Stomach smooth muscle (tissue), 2 donors: ENCODE measurements at regions not wholly inside any gene's neighbourhood (a gene's known extent, or its start where the extent isn't known, plus 50 kb on each side); places are given as distances from the start of the nearest gene placed in this dataset.
"Not testable (repeated sequence)": the region's sequence is repeated elsewhere in the genome, so short reads cannot be mapped to it uniquely, and the experiment has no call there.

Source experiments
- H3K27ac ChIP-seq: one replicate; pipeline ENCODE4 v1.7.0; 2013; ENCODE audit warnings: mild to moderate bottlenecking, low read length, inconsistent platforms
- H3K27me3 ChIP-seq, 2 donors: one replicate each; pipeline ENCODE4 v1.7.0; 2013; ENCODE audit warnings: low read length in 2 of 2; ENCODE audit not compliant: insufficient read depth in 2 of 2, control insufficient read depth in 1 of 2
- H3K36me3 ChIP-seq, 2 donors: one replicate each; pipeline ENCODE4 v1.7.0; 2013; ENCODE audit warnings: low read length in 2 of 2; ENCODE audit not compliant: control insufficient read depth in 2 of 2, insufficient read depth in 2 of 2
- H3K4me1 ChIP-seq: one replicate; pipeline ENCODE4 v1.7.0; 2013; ENCODE audit warnings: low read length; ENCODE audit not compliant: control insufficient read depth, insufficient read depth
- H3K4me3 ChIP-seq, 2 donors: one replicate each; pipeline ENCODE4 v1.7.0; 2013; ENCODE audit warnings: low read length in 2 of 2
- H3K9ac ChIP-seq, 2 donors: one replicate each; pipeline ENCODE4 v1.7.0; 2013; ENCODE audit warnings: low read length in 2 of 2, mild to moderate bottlenecking in 1 of 2
- H3K9me3 ChIP-seq, 2 donors: one replicate each; pipeline ENCODE4 v1.7.0; 2013; ENCODE audit warnings: low read length in 2 of 2; ENCODE audit not compliant: control insufficient read depth in 2 of 2
- donor health status: healthy.
- donor health status: Pancreatic carcinoma.

- Histone ChIP-seq H3K36me3 (no peaks in the 10 kb centered on the region), H3K27ac (no peak overlapping the region), H3K4me1 (no peaks in the 10 kb centered on the region), H3K27me3 (no peaks in the 10 kb centered on the region), H3K9me3 (no peaks in the 10 kb centered on the region), H3K4me3 (no peak overlapping the region), H3K9ac (no peak overlapping the region)
Measured at GRCh38 chr17:34012709-34013375, 242.2 kb upstream of the CCL2 start.

GRCh38 chr17:34015253-34015652 is 239.8 kb upstream of the CCL2 start:
- Histone ChIP-seq H3K9me3 (no peaks in the 10 kb centered on the region), H3K4me1 (no peaks in the 10 kb centered on the region), H3K9ac (no peak overlapping the region), H3K36me3 (no peaks in the 10 kb centered on the region), H3K27ac (no peak overlapping the region), H3K27me3 (no peaks in the 10 kb centered on the region), H3K4me3 (no peak overlapping the region)

- H3K9me3 ChIP-seq = no peaks in the 10 kb centered on the region
- no peak overlapping the region for H3K9ac ChIP-seq
- no peak overlapping the region for H3K4me3 ChIP-seq
- no peaks in the 10 kb centered on the region for H3K36me3 ChIP-seq
- no peaks in the 10 kb centered on the region for H3K4me1 ChIP-seq
- peaks cover 2 to 3% of the 10 kb centered on the region in 2 donors for H3K27me3 ChIP-seq
- no peak overlapping the region for H3K27ac ChIP-seq
Measured at GRCh38 chr17:34024386-34024785, 230.7 kb upstream of the CCL2 start.

GRCh38 chr17:34024806-34025551 is 230.1 kb upstream of the CCL2 start:
- Histone ChIP-seq H3K9me3 (no peaks in the 10 kb centered on the region), H3K9ac (no peak overlapping the region), H3K27me3 (peaks cover 2 to 3% of the 10 kb centered on the region in 2 donors), H3K4me1 (no peaks in the 10 kb centered on the region), H3K36me3 (no peaks in the 10 kb centered on the region), H3K4me3 (no peak overlapping the region), H3K27ac (no peak overlapping the region)

GRCh38 chr17:34030601-34031000 is 224.5 kb upstream of the CCL2 start:
- H3K27ac ChIP-seq = not testable (repeated sequence)

GRCh38 chr17:34032305-34032704 is 222.8 kb upstream of the CCL2 start:
- H3K4me3 ChIP-seq, H3K4me1 ChIP-seq, H3K36me3 ChIP-seq, H3K9ac ChIP-seq, H3K9me3 ChIP-seq, H3K27me3 ChIP-seq, H3K27ac ChIP-seq: not testable (repeated sequence)

More at GRCh38 chr17:34030601-34031000, 224.5 kb upstream of the CCL2 start:
- H3K4me3 ChIP-seq, H3K36me3 ChIP-seq, H3K9me3 ChIP-seq, H3K4me1 ChIP-seq, H3K27me3 ChIP-seq, H3K9ac ChIP-seq: not testable (repeated sequence)

- not testable (repeated sequence) for H3K27me3 ChIP-seq, H3K9ac ChIP-seq, H3K36me3 ChIP-seq, H3K4me1 ChIP-seq, H3K4me3 ChIP-seq, H3K9me3 ChIP-seq, H3K27ac ChIP-seq
Measured at GRCh38 chr17:34038786-34039185, 216.3 kb upstream of the CCL2 start.

- H3K9me3 ChIP-seq, H3K27me3 ChIP-seq, H3K36me3 ChIP-seq, H3K4me3 ChIP-seq, H3K4me1 ChIP-seq, H3K9ac ChIP-seq, H3K27ac ChIP-seq: not testable (repeated sequence)
Measured at GRCh38 chr17:34039213-34039612, 215.9 kb upstream of the CCL2 start.

GRCh38 chr17:34039759-34040555 is 215.1 kb upstream of the CCL2 start:
- not testable (repeated sequence) for H3K4me3 ChIP-seq, H3K9me3 ChIP-seq, H3K36me3 ChIP-seq, H3K27ac ChIP-seq, H3K9ac ChIP-seq, H3K27me3 ChIP-seq, H3K4me1 ChIP-seq

- no peaks in the 10 kb centered on the region for H3K36me3 ChIP-seq
- no peak overlapping the region for H3K9ac ChIP-seq
- H3K4me3 ChIP-seq = no peak overlapping the region
- no peaks in the 10 kb centered on the region for H3K4me1 ChIP-seq
- H3K9me3 ChIP-seq = peaks cover 2 to 3% of the 10 kb centered on the region in 2 donors
- H3K27ac ChIP-seq = no peak overlapping the region
- H3K27me3 ChIP-seq = peaks cover 0 to 3% of the 10 kb centered on the region in 2 donors
Measured at GRCh38 chr17:34045990-34046389, 209.1 kb upstream of the CCL2 start.
